GM19035 (cell line): ENCODE measurements at regions not wholly inside any gene's neighbourhood (a gene's known extent, or its start where the extent isn't known, plus 50 kb on each side); places are given as distances from the start of the nearest gene placed in this dataset.

Source experiments
- ATAC-seq: cut with Tn5 transposase; IDR thresholded peaks from one replicate; pipeline ENCODE4 v1.9.1; 2021; ENCODE audit not compliant: unreplicated experiment

DNA sequence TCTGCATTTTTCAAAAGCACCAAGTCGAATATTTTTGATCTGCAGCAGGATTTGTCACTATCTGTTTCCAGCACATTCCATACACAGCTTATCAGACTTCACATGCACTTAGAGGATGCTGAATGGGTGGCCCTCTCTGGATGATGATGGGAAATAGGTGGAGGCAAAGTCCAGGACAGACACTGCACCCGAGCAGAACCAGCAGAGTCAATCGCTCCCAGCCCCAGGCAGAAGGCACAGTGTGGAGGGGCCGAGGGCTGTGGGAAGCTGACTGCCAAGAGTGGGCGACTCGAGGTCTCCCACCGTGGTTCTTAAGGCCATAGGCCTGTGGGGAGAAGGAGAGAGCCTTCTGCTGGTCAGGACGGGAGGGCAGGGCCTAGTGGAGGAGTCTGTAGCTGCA is 490.2 kb upstream of the MGMT start:
- no peak for ATAC-seq

DNA sequence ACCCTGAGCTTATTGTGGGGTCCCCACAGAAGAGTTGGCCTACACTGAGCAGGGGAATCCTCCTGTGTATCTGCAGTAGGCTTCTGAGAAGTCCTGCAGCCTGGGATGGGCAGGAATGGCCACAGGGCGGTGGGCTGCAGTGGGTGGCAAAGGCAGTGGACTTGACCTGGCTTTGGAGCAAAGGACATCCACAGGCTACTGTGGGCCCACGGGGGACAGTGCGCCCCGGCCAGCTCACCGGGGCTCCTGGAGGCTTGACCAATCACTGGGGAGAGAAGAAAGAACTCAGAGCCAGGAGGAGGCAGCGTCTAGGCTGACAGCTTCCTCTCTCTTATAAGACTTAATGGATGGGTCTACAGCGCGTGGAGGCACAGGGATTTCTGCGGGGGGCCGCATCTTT is 488.8 kb upstream of the MGMT start:
- no peak for ATAC-seq

DNA sequence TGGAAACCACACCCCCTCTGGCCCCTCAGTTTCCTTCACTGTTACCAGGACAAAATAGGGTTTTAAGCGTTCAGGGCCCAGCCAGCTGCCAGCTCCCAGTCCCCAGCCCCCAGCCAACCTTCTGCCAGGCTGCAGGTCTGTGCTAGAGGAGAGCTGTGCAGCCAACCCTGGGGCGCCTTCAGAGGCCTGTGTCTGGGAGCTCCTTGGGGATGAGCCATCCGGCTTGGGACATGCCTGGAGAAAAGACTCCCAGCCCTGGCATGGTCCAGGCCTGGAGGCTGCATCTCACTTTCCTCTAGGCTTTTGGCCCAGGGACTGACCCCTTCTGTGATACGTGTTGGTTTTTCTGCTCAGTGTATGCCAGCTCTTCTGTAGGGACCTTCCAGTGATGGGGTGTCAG is 487.6 kb upstream of the MGMT start:
- no peak for ATAC-seq

DNA sequence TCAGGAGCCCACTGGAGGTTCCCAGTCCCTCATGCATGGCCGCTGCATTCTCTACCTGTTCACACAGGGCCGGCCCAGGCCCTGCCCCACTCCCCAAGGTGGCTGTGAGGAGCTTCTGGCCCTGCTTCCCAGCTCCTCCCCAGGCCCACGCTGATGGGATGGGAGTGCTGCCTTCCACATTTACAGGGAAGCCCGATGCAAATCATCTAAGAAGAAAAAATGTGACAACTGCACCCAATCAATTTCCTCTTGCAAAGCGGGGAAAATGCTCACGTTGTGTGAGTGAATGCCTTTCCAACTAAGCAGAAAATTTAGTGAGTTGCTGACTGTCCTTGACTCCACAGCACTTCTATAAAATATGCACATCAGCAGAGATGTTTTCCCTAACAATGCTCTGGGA is 485.8 kb upstream of the MGMT start:
- ATAC-seq: no peak

DNA sequence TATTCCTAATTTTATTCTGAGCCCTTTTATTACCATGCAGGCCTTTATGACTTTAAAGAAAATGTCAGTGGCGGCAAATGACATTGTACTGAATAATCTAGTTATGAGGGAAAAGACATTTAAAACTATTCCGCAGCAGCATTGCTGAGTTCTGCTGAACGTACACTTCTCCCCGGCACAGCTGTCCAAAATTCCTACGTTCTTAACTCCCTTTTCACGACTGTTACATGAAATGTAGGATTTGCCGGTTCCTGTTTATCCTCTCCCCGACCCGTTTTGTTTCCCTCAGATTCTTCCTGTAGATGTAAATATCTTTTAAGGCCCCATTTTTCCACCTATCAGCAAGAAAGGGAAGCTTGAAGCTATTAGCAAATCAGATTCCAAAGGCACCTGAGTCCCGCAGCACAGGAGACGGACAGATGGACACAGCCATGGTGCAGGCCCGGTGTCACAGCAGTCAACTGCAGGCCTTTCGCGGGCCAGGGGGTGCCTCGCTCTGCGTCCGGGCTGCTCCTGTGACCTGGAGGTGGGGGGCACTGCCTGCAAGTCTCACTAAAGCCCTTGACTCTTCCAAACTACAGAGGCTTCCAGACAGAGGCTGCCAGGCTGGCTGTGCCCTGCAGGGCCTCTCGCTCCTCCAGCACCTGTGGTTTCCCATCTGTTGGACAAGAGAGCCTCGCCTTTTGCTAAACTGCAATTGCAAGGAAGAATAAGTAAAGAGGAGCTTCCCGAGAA is 485.0 kb upstream of the MGMT start:
- no peak for ATAC-seq

DNA sequence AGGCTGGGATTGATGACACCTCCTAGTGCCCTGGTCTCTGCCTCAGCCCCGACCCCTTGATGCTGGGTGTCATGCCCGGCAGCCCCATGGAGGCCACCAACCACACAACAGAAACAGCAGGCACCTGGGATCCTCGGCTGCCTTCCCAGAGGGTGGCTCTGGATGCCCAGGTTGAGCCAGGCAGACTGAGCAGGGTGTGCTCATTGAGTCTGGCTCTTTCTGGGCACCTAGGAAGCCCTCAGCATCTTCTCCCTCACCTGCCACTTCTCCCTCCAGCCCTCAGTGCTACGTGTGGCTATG is 484.5 kb upstream of the MGMT start:
- ATAC-seq: no peak

DNA sequence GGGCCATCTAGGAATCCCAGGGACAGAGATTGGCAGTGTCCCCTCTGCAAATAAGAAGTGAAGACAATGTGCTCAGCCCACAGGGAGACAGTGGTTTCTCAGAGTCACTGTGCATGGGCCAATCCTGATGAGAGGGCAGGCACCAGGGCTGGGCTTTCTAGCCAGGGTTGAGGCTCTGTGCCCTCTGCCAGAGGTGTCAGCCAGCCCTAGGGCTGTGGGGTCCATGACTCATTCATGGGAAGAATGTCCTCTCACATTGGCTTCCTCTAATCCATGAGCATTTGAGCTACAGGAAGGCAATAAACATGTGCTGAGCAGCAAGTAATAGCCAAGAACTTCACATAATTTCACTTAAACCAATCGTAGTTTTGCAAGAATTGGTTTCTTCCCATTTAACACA is 482.0 kb upstream of the MGMT start:
- ATAC-seq: no peak

DNA sequence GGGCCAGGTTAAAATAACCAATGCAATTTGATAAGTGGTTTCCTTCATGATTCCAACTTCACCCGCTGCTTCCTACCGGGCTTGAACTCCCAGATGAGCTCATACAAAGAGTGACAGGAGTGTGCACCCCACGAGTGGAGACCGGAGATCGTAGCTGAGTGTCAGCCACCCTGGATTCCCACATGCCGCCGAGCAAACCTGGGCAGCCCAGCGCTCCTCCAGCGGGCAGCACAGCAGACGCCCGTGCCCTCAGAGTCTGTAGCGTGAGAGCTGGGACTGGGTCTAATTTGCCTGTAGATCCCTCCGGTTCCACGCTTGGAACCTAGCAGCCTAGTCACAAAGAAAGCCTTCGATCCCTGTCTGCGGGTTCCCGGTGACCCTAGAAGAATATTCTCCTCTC is 476.1 kb upstream of the MGMT start:
- ATAC-seq: no peak

DNA sequence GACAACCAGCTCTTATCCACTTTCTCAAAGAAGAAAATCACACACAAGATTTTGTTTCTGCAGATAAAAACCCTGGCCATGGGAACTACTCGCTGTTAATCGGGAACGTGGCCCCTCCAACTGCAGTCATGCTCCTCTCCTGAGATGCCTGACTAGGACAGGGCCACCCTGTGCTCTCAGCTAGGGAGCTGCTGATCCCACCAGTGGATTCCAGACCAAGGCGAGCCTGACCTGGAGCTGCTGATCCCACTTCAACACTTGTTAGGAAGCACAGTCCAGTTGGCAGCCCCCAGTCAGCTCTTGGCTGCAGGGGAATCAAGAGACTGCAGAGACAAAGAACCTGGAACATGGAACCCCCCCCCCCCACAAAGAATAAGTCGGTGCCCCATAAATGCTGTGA is 474.3 kb upstream of the MGMT start:
- no peak for ATAC-seq

DNA sequence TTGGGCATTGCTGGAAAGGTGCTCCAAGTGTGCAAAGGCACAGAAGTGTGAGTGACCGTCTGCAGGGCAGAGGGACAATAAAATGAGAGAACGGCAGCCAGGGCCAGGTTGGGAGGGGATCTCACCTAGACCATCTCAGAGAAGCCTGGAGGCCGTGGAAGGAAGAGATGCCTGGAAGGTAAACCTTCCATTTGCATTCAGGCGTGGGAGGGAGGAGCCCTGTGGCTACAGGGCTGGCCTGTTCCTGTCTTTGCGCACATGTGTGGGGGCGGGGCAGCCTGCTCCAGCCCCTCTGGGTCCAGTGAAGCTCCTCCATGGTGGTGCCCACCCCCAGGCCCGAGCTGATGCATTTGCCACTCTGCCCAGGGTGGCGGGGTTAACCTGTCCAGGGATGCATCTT is 473.6 kb upstream of the MGMT start:
- ATAC-seq: no peak

DNA sequence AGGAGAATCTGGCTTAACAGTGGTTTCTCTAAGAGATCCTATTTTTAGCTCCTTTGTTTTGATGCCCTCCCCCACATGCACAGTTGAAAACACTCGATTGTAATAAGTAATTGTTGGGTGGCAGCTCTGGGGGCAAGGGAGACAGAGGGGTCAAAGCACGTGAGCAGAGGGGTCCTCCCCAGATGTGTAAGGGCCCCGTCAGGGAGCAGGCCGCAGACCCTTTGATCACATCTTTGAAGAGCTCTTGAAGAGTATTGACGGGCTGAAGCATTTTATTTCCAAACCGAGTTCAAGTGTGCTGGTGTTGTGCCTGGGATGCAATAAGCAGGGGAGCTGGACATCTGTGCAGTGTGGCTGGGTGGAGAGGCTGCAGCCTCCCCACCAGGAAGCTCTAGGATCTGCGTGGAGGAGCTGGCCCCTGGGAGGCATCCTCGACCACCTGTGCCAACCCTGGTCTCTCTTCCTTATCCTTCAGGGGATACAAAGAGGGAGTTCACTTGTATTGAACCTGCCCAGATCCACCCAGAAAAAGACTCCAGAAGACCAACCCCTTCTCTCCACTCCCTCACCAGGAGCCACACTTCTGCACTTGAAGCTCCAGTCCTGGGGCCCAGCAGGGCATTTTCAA is 473.0 kb upstream of the MGMT start:
- no peak for ATAC-seq

DNA sequence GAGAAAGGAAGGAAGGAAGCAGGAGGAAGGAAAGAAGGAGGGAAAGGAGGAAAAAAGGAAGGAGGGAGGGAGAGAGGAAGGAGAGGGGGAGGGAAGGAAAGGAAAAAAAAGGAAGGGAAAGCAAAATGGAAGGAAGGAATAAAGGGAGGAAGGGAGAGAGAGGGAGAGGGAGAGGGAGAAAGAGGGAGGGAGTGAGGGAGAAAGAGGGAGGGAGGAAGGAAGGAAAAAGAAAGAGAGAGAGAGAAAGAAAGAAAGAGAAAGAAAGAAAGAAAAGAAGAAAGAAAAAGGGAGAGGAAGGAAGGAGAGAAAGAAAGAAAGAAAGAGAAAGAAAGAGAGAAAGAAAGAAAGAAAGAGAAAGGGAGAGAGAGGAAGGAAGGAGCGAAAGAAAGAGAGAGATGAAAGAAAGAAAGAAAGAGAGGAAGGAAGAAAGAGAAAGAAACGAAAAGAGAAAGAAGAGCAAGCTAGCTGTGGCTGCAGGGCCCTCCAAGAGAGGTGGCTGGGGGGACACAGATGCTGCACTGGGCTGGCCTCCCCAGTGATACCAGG is 472.4 kb upstream of the MGMT start:
- ATAC-seq: no peak

DNA sequence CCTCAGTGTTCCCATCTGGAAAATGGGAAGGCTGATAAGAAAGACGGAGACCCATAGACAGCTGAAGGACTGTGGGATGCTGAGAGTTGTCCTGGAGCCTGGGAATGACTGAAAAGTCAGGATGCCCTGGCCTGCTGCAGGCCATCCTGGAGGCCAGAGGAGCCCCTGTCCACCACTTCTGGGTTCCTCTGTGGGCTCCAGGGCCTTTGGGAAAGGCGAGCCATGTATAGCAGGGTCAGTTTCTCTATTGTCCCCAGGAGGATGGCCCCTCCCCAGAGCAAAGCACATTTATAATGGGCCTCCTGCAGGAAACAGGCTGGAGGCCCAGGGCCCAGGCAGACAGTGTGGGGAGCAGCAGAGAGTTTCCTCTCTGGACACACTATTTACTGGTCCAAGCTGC is 471.4 kb upstream of the MGMT start:
- ATAC-seq: no peak

DNA sequence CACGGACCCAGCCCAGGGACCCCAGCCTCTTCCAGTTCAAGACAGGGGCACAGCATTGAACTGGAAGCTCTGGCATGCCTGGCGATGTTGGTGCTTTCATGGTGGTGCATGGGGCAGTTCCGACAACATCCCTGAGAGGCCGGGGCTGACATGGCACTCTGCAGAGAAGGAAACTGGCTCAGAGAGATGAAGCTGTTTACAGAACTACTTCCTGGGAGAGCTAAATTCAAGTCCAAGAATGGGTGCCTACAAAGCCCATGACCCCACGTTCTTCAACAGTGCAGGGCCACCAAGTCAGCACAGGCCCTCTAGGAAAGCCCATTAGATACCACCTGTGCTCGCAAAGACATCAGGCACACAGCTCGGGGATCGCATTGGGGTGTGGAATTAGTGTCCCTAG is 470.9 kb upstream of the MGMT start:
- no peak for ATAC-seq

DNA sequence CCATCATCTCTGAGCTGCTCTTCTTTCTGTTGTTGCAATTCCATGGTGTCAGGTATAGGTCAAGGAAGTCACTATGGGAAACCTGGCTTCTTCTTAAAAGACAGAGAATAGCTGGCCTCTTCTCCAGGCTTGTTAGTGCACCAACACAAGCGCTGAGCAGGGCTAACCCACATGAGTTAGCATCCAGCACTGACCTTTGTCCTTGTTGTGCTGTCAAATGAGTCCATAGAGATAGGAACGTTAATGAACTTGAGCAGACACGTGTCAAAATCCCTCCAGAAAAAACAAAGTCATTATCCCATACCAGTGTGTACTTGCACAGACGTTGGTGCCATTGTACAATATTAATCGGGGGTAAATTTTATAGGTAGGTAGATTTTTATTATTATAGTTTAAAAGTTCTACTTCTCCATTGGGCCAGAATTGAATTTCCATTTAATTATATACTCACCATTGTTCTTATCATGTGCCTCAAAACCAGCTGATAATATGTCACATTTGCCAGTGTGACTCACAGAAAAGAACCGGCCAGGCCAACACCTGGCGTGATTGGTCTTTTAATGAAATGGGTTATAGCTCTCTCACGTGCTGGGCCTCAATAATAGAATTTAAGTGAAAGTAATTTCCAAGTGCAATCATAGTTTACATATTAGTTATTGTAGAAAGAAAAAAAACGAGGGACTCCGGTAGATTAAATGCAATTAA is 468.8 kb upstream of the MGMT start:
- no peak for ATAC-seq

DNA sequence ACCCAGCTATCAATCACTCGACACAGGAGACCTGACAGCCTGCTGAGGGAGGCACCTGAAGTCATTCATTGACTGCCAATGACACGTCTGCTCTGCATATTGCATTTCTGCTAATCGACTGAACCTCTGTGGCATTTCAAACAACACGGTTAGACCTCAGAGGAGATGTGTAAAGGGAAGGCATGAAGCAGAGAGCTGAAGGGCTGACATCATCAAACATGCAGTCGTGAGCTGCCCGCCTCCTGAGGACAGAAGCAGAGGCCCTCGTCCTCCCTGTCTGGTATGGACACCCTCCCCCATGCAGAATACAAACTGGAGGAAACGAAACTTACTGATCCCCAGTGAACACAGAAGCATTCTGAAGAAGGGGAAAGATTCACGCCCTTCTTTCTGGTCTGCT is 462.6 kb upstream of the MGMT start:
- ATAC-seq: no peak

DNA sequence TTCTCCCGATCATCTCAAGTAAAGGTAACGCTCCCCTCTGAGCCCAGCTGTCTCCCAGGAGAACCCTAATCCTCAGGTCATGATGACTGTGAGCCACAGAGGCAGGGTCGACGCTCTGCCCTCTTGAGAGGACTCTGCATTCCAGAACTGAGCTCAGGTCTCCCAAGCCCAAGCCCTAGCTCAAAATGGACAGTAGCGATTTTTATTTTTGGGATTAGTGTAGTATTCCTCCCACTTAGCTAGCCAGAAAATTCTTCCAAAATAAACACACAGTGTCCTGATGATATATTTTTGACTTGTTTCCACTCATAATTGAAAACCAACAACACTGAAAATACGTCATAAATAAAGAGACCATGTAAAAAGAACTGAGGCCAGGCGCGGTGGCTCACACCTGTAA is 462.0 kb upstream of the MGMT start:
- ATAC-seq: no peak

DNA sequence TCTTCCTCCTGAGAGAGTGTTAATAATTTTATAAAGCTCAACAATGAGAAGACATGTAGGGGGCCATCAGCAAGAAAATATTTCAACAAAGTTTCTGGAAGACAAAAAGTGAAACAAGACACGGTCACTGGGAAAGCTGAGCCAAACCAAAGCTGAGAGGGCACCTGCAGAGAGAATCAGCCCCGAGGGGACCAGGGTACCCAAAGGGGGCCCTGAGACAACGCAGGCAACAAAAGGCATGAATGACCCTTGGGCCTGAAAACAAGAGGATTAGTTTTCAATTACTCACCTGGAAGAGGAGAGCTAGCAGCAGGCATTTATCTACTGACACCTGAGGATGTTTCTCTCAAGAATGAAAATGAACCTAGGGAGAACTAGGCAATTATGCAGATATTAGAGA is 461.2 kb upstream of the MGMT start:
- no peak for ATAC-seq

DNA sequence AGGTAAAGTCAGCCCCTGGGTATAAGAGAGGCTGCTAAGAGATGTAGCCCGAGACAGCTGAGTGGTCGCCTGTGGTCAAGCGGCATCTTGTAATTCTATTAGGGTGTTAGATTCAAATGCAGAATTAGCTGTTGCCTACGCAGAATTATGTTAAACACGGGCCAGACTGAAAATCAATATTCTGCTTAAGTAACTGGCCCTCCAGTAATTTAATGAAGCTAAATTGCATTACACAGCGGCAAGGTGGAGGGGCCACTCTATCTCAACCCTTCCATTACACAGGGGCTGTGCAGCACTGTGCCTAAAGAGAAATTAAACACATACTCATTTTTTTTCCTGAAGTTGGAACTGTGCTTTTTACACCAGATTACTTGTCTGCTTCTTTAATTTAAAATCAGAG is 448.5 kb upstream of the MGMT start:
- no peak for ATAC-seq

DNA sequence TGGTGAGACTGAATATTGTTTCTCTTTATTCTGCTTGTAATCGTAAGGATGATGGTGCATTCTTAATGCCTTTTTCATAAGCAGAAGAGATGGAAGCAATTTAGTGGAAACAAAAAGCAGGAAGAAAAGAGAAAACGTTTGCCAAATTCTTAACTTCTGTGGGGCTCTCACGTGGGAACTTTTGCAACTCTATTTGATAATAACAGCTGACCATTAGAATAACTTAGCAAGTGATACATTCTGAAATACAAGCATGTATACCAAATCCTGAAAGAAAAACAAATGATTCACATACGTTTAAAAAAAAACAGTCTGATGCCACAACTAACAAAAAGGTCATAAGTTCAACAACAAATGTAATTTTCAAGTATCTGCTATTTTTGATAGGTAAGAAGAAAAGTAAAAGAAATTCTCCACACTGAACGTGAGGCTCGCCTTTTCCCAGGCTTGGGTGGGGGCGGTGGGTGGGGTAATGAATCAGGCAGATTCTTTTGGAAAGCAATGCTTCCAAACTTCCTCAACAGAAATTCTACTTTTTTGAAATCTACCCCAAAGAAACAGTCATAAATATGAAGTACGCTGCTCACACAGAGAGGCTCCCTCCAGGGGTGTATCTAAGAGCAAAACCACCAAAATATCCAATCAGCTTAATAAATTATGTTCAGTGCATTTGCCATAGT is 446.2 kb upstream of the MGMT start:
- no peak for ATAC-seq

DNA sequence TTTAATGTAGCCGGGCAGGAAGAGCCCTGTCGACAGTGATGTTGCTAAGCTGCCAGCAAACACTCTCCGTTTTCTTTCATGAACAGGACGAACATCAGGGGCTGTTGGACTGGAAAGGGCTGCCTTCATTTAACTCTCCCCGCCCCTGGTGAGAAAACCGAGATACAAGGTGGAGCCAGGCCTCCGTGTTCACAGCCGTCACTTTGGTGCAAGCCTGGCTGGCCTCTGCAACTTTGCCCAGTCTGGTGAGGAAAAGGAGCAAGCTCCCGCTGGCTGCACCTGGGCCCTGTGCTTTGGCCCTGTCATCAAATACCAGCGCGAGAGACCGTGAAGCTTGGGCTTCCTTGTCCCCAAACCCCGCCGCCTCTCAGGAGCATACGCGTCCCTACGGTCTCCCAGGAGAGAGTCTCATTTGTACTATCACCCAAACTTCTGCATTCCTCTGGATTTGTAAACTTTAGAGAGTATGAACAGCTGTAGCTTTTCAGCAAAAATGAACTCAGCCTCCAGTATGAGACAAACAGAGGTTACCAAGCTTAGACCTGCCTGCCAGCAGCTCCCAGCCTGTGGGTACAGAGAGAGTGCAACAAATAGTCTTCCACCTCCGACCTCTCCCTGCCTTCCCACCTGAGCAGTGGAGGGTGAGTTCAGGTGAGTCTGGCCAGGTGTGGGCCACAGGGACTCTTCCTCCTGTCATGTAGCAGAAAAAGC is 445.3 kb upstream of the MGMT start:
- no peak for ATAC-seq
